ENCODE measurements at regions not wholly inside any gene's neighbourhood (a gene's known extent, or its start where the extent isn't known, plus 50 kb on each side); places are given as distances from the start of the nearest gene placed in this dataset.
A peak's percentile ranks its signal among the peaks of the same experiment; 100 is the strongest.

- Histone ChIP-seq H3K4me3 (no peak overlapping the region), H3K27me3 (no peaks in the 10 kb centered on the region), H3K36me3 (no peaks in the 10 kb centered on the region), H3K27ac (no peak overlapping the region), H3K9me3 (no peaks in the 10 kb centered on the region), H3K4me1 (no peaks in the 10 kb centered on the region)
- FAIRE-seq (no peak), ATAC-seq (no peak), DNase-seq (no peak)
- TF ChIP-seq CTCF (IDR thresholded peaks at IDR 0.05): no peak
- intact Hi-C loops (cut with DNase I): no loop called here
Observed at GRCh38 chr6:67736161-67736560, 898.9 kb upstream of the ADGRB3 start.

GRCh38 chr6:67735623-67736022 lies 899.5 kb upstream of the ADGRB3 start:
- no peaks in the 10 kb centered on the region for H3K9me3 ChIP-seq
- H3K27me3 ChIP-seq: no peaks in the 10 kb centered on the region
- ATAC-seq (no peak), FAIRE-seq (no peak), DNase-seq (no peak)
- no peaks in the 10 kb centered on the region for H3K4me1 ChIP-seq
- no peaks in the 10 kb centered on the region for H3K36me3 ChIP-seq
- intact Hi-C loops (cut with DNase I): no loop called here
- no peak for TF ChIP-seq CTCF (IDR thresholded peaks at IDR 0.05)
- H3K27ac ChIP-seq: no peak overlapping the region
- 38 to 48% methylated on average over 1 of the region's 1 CpG for WGBS, 2 donors
- no peak overlapping the region for H3K4me3 ChIP-seq

- H3K27ac ChIP-seq: no peak overlapping the region
- H3K9me3 ChIP-seq: no peaks in the 10 kb centered on the region
- no peaks in the 10 kb centered on the region for H3K4me1 ChIP-seq
- intact Hi-C loops (cut with DNase I): no loop called here
- TF ChIP-seq CTCF (IDR thresholded peaks at IDR 0.05): no peak
- no peak overlapping the region for H3K4me3 ChIP-seq
- H3K36me3 ChIP-seq: no peaks in the 10 kb centered on the region
- peak in 3 of 6 donors; percentile 11 to 60 (median 48) for DNase-seq
- no peak for FAIRE-seq
- no peak for ATAC-seq
- WGBS, 2 donors: 71 to 75% methylated on average over 14 of the region's 14 CpGs
- H3K27me3 ChIP-seq: no peaks in the 10 kb centered on the region
Observed at GRCh38 chr6:67722861-67723261, 912.2 kb upstream of the ADGRB3 start.

GRCh38 chr6:67717281-67717680 lies 917.8 kb upstream of the ADGRB3 start:
- no peak for TF ChIP-seq CTCF (IDR thresholded peaks at IDR 0.05)
- FAIRE-seq (no peak), ATAC-seq (peak in 1 of 4 donors; percentile 29), DNase-seq (no peak)
- Histone ChIP-seq H3K9me3 (no peaks in the 10 kb centered on the region), H3K4me3 (no peak overlapping the region), H3K27me3 (no peaks in the 10 kb centered on the region), H3K4me1 (no peaks in the 10 kb centered on the region), H3K36me3 (no peaks in the 10 kb centered on the region), H3K27ac (no peak overlapping the region)
- intact Hi-C loops (cut with DNase I): no loop called here
- 4 to 16% methylated on average over 3 of the region's 3 CpGs for WGBS, 2 donors

GRCh38 chr6:67706388-67706787 lies 928.7 kb upstream of the ADGRB3 start:
- ATAC-seq: no peak
- no peaks in the 10 kb centered on the region for H3K36me3 ChIP-seq
- no peak overlapping the region for H3K27ac ChIP-seq
- FAIRE-seq: no peak
- H3K4me3 ChIP-seq: no peak overlapping the region
- H3K9me3 ChIP-seq: no peaks in the 10 kb centered on the region
- intact Hi-C loops (cut with DNase I): no loop called here
- no peak for TF ChIP-seq CTCF (IDR thresholded peaks at IDR 0.05)
- no peaks in the 10 kb centered on the region for H3K27me3 ChIP-seq
- DNase-seq: no peak
- no peaks in the 10 kb centered on the region for H3K4me1 ChIP-seq
- WGBS, 2 donors: 60 to 81% methylated on average over 2 of the region's 2 CpGs

Measured in pancreas (tissue), 10 donors.